Adrenal gland (tissue), 9 donors: ENCODE measurements at regions not wholly inside any gene's neighbourhood (a gene's known extent, or its start where the extent isn't known, plus 50 kb on each side); places are given as distances from the start of the nearest gene placed in this dataset.

Experiments used
- DNase-seq, 7 donors: peaks; one replicate each; pipeline ENCODE4 v3.0.0-alpha.2; 2019 to 2020
- H3K27ac ChIP-seq, 5 donors: fragments of 200-600 bp; sonication (generic) in 4 of 5; 1 replicate in 3 of 5; 2 replicates in 2 of 5; pipeline versions ENCODE4 v1.5.1 to v1.8.0; 2016 to 2020; ENCODE audit warnings: mild to moderate bottlenecking in 1 of 5
- H3K27me3 ChIP-seq: fragments of 200-600 bp; 2 replicates; pipeline ENCODE4 v1.8.0; 2021
- H3K36me3 ChIP-seq, 2 donors: fragments of 200-600 bp; replicated peaks in 1 of 2; 1 replicate in 1 of 2; 2 replicates in 1 of 2; pipeline versions ENCODE4 v1.5.1 to v1.8.0; 2018 to 2022
- H3K4me1 ChIP-seq, 2 donors: fragments of 200-600 bp; replicated peaks in 1 of 2; 1 replicate in 1 of 2; 2 replicates in 1 of 2; pipeline versions ENCODE4 v1.5.1 to v1.8.0; 2018 to 2021
- H3K4me3 ChIP-seq, 4 donors: fragments of 200-600 bp; sonication (generic) in 3 of 4; one replicate each; pipeline ENCODE4 v1.5.1; 2016 to 2018
- H3K9me3 ChIP-seq, 3 donors: fragments of 200-600 bp; sonication (generic) in 1 of 3; replicated peaks in 1 of 3; 1 replicate in 2 of 3; 2 replicates in 1 of 3; pipeline versions ENCODE4 v1.5.1 to v1.8.0; 2016 to 2021
- CTCF ChIP-seq, 6 experiments: fragments of 450-650 bp in 4 of 6; fragments of 200-600 bp in 2 of 6; sonication (generic) in 1 of 6; IDR thresholded peaks; 1 replicate in 5 of 6; 2 replicates in 1 of 6; pipeline versions ENCODE4 v1.5.1 to v1.8.0; 2016 to 2021; ENCODE audit warnings: antibody characterized with exemption in 6 of 6, mild to moderate bottlenecking in 2 of 6, moderate library complexity in 1 of 6
- POLR2A ChIP-seq, 2 donors: fragments of 450-650 bp; IDR thresholded peaks; one replicate each; pipeline ENCODE4 v1.6.1; 2017; ENCODE audit warnings: antibody characterized with exemption in 2 of 2, mild to moderate bottlenecking in 2 of 2, moderate library complexity in 1 of 2
- WGBS, 4 donors: extraction: QIAGEN DNeasy Blood & Tissue Kit in 2 of 4; methylation state at CpG; one replicate each; pipeline versions ENCODE4 v1.1.5 to v1.1.7; 2013 to 2017; 5-methylcytosine and 5-hydroxymethylcytosine counted together
- intact Hi-C, 2 donors: fragments of 100-400 bp; cut with DNase I; formaldehyde crosslinking; loops; one replicate each; pipeline versions ENCODE4 v1.14.1 to v1.15.0; 2022 to 2023
- donor health status: healthy with polysubstance abuse.
- donor health status: Bipolar disorder and iron deficiency.
- donor health status: DM: yes; HTN: yes; CAD: no.
- donor health status: DM: no; HTN: no; CAD: no.
- donor health status: DM: no; HTN: no; CAD: no.

GRCh38 chr6:169982461-169983386 is 231.3 kb downstream of the ERMARD start:
- DNase-seq, result no peak
- Histone ChIP-seq H3K27me3 (peaks cover 3% of the 10 kb centered on the region), H3K36me3 (no peaks in the 10 kb centered on the region), H3K4me1 (no peaks in the 10 kb centered on the region), H3K9me3 (no peaks in the 10 kb centered on the region), H3K4me3 (no peak overlapping the region), H3K27ac (no peak overlapping the region)
- TF ChIP-seq CTCF (IDR thresholded peaks at IDR 0.05) (no peak), POLR2A (IDR thresholded peaks at IDR 0.05) (no peak)
- WGBS, 4 donors, result 80 to 89% (median 84%) methylated on average over 12 to 31 of the region's 31 CpGs
- intact Hi-C loops, result no loop called here

GRCh38 chr6:169981969-169982368 is 230.5 kb downstream of the ERMARD start:
- Histone ChIP-seq H3K27ac (no peak overlapping the region), H3K27me3 (peaks cover 6% of the 10 kb centered on the region)

GRCh38 chr6:169981568-169981967 is 230.1 kb downstream of the ERMARD start:
- Histone ChIP-seq H3K27ac (no peak overlapping the region), H3K4me3 (no peak overlapping the region), H3K36me3 (no peaks in the 10 kb centered on the region), H3K4me1 (no peaks in the 10 kb centered on the region), H3K9me3 (no peaks in the 10 kb centered on the region), H3K27me3 (peaks cover 6% of the 10 kb centered on the region)
- no peak for TF ChIP-seq CTCF (IDR thresholded peaks at IDR 0.05)
- no peak for TF ChIP-seq POLR2A (IDR thresholded peaks at IDR 0.05)
- intact Hi-C loops, result no loop called here
- 65 to 84% (median 79%) methylated on average over 4 to 6 of the region's 6 CpGs for WGBS, 4 donors
- DNase-seq, result no peak

More at GRCh38 chr6:169981969-169982368, 230.5 kb downstream of the ERMARD start:
- no peaks in the 10 kb centered on the region for H3K9me3 ChIP-seq
- 41 to 63% (median 49%) methylated on average over 6 to 7 of the region's 7 CpGs for WGBS, 4 donors
- TF ChIP-seq CTCF (IDR thresholded peaks at IDR 0.05) (no peak), POLR2A (IDR thresholded peaks at IDR 0.05) (no peak)
- no peak overlapping the region for H3K4me3 ChIP-seq
- H3K4me1 ChIP-seq, result no peaks in the 10 kb centered on the region
- H3K36me3 ChIP-seq, result no peaks in the 10 kb centered on the region
- intact Hi-C loops, result no loop called here
- DNase-seq, result no peak

- Histone ChIP-seq H3K4me3 (no peak overlapping the region), H3K9me3 (no peaks in the 10 kb centered on the region), H3K4me1 (no peaks in the 10 kb centered on the region), H3K27ac (no peak overlapping the region), H3K36me3 (no peaks in the 10 kb centered on the region), H3K27me3 (peaks cover 6% of the 10 kb centered on the region)
- intact Hi-C loops, result no loop called here
- DNase-seq, result no peak
- no peak for TF ChIP-seq CTCF (IDR thresholded peaks at IDR 0.05)
- no peak for TF ChIP-seq POLR2A (IDR thresholded peaks at IDR 0.05)
- 67 to 80% (median 73%) methylated on average over 10 to 14 of the region's 14 CpGs for WGBS, 4 donors
These were observed 229.5 kb downstream of the ERMARD start for GRCh38 chr6:169980826-169981450.
